ENCODE measurements at regions not wholly inside any gene's neighbourhood (a gene's known extent, or its start where the extent isn't known, plus 50 kb on each side); places are given as distances from the start of the nearest gene placed in this dataset.

GRCh38 chr1:100628631-100629081, 90.7 kb downstream of the GPR88 start (continued):
- TF ChIP-seq CHD7 (IDR thresholded peaks at IDR 0.05; ENCODE audit: insufficient replicate concordance, low read length) = no peak
- no peak for TF ChIP-seq PHF8 (conservative IDR thresholded peaks at IDR 0.05; ENCODE audit: low read depth, low read length)
- no peak for TF ChIP-seq KDM5A (IDR thresholded peaks at IDR 0.05; ENCODE audit: low read length)
- TF ChIP-seq SRF (IDR thresholded peaks at IDR 0.05; ENCODE audit: low read depth, low read length) = no peak
- TF ChIP-seq ZNF274 (IDR thresholded peaks at IDR 0.05; ENCODE audit: borderline replicate concordance, extremely low read depth, low read length) = no peak
- no peak for TF ChIP-seq CBX8 (IDR thresholded peaks at IDR 0.05; ENCODE audit: borderline replicate concordance, low read depth, low read length)

Data from H1 (cell line).